NT2/D1 (cell line): ENCODE measurements at regions not wholly inside any gene's neighbourhood (a gene's known extent, or its start where the extent isn't known, plus 50 kb on each side); places are given as distances from the start of the nearest gene placed in this dataset.
"Not testable (repeated sequence)": the region's sequence is repeated elsewhere in the genome, so short reads cannot be mapped to it uniquely, and the experiment has no call there.

Source experiments
- SUZ12 ChIP-seq: IDR thresholded peaks from 2 replicates; pipeline ENCODE4 v1.6.1; 2011; ENCODE audit not compliant: insufficient read length, insufficient read depth; ENCODE audit errors: extremely low read depth
- ZNF274 ChIP-seq: IDR thresholded peaks from 2 replicates; pipeline ENCODE4 v1.6.1; 2011; ENCODE audit warnings: mild to moderate bottlenecking, low read depth, low read length

- TF ChIP-seq SUZ12, ZNF274: not testable (repeated sequence)
Measured at GRCh38 chr1:223951551-223951950, 105.8 kb upstream of the TP53BP2 start.
